Stimulated activated naive CD8-positive, alpha-beta T cell treated with anti-CD3 and anti-CD28 coated beads, Interleukin-15, Interleukin-2, amounts not matched to agents 100 U/mL and 50 U/mL, for 24 hours (primary cell): ENCODE measurements at regions not wholly inside any gene's neighbourhood (a gene's known extent, or its start where the extent isn't known, plus 50 kb on each side); places are given as distances from the start of the nearest gene placed in this dataset.
"Not testable (repeated sequence)": the region's sequence is repeated elsewhere in the genome, so short reads cannot be mapped to it uniquely, and the experiment has no call there.

Experiments used
- ATAC-seq: fragments of 150-1000 bp; cut with Tn5 transposase; one replicate; pipeline ENCODE4 v1.10.0; 2021
- DNase-seq: peaks from one replicate; pipeline ENCODE4 v3.0.0; 2021

DNA sequence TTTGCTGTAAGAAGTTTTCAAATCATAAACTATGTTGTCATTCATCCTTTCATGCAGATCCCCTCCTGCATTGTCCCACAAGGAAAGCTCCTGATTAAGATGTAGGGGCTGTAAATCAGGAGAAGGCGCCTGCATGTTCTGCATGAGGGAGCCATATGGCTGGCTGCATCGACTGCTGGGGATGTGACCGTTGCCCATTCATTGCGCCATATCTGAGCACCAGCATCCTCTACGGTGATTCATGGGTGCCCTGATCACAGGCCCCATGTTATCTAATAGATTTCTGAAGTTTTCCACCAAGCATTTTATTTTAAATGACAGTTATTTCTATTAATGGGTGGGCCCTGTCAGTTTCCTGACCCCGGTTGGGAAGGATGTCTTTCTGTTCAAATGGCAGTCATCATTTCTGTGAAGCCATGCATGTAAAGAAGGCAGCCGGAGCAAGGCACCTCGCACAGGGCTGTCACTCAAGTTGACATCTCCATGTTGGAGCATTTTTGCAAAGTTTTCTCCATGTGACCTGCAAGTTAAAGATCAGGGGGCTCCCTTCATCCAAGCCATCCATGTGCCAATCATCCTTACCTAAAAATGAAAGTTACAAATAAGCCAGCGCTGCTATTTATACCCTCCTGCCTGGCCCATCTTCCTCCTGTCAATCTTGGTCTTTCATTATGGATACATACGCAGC, 128.8 kb downstream of the TEX36 start:
- ATAC-seq (no peak), DNase-seq (no peak)

DNA sequence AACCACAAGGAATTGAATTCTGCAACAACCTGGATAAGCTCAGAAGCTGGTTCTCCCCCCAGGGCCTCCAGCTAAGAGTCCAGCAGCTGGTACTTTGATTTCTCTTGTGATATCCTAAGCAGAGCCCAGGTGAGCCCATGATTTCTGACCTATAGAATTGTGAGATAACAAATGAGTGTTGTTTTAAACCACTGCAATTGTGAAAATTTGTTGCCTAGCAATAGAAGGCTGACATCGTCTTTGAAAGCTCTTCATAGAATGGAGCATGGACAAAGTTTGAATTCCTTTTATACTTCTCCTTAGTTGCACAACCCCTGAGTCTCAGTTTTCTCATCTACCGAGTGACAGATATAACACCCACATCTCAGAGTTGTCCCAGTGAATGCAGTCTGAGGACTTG, 129.9 kb downstream of the TEX36 start:
- DNase-seq: no peak
- no peak for ATAC-seq

DNA sequence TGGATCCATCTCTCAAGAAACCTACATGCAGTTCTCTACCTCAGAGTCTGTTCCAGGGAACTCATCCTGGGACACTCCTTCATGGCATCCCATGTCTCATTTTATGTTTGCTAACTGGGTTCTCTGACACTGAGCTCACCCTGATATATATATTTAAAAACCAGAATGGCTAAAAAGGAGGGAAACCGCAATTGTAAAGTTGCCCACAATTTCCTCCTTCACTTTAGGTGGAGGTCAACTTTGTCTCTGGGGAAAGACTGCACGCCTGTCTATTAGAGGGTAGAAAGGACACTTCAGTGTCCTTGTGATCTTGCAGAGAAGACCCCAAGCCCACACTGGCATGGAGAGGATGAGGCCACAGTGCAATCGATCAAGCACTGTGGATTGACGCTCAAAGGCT, 131.7 kb downstream of the TEX36 start:
- DNase-seq (no peak), ATAC-seq (no peak)

DNA sequence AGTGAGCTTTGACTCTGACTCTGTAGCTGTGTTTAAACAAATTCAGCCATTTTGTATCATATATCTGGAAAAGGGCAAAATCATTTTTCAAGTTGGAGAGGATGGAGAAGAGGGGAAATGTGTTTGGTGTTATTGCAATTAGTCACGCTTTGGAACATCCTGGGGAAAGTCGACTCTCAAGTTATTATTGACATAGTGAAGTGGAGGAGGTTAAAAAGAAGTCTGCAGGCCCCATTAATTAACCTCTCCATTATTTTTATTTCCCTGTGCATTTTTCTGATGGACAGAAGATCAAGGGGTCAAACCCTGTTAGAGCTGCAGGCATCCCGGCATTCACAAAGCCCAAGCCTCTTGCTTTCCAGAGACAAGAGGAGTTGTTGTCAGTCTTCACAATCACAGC, 132.6 kb downstream of the TEX36 start:
- no peak for ATAC-seq

DNA sequence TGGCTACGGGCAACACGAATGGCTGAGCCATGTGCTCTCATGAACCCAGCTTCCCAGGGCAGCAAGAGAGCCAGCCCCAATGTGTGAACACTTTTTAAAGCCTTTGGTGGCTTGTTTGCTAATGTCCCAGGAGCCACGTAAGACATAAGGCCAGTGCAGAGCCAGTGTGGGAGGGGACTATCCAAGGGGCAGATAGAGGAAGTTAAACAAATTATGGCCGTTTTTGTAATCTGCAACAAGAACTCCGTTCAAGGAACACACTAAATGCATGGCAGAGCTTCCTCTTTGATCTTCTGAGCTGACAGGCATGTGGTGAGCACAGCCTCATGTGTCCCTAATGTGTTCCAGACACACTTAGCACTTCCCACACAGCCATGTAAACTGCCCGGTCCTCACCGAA, 133.3 kb downstream of the TEX36 start:
- DNase-seq (no peak), ATAC-seq (no peak)

More for the DNA sequence above, 132.6 kb downstream of the TEX36 start:
- DNase-seq: no peak

DNA sequence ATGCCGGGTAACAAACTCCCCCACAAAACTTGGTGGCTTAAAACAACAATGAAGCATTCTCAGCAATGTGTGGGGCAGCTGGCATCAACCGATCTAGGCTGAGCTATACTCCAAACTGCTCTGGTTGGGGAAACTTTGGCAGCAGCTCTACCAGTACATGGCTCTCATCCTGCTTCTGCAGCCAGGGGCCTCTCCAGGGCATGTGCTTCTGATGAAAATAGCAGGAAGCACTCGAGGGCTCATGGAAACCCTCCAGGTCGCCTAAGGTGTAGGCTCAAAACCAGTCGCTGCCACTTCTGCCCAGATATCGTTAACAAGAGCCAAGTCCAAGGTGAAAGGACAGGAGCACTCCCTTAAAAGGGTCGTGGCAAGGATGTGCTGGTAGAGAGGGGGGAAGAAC, 134.1 kb downstream of the TEX36 start:
- ATAC-seq: no peak
- DNase-seq: no peak

DNA sequence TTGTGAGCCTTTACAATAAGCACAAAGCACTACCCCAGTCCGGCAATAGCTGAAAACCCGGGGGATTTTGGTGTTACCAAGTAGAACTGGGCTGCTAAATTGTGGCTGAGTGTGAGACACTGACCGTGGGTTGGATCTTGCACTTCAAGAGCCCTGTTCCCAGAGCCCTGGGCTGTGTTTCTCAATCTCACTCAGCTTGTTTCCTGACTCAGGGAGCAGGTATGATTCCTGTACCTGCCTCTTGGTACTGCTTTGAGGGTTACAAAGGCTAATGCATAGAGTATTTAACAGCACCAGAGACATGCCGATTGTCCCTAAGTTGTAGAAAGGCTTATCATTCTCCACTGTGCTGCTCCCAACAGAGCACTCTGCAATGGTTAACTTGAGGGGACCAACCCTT, 134.6 kb downstream of the TEX36 start:
- ATAC-seq (no peak), DNase-seq (no peak)

DNA sequence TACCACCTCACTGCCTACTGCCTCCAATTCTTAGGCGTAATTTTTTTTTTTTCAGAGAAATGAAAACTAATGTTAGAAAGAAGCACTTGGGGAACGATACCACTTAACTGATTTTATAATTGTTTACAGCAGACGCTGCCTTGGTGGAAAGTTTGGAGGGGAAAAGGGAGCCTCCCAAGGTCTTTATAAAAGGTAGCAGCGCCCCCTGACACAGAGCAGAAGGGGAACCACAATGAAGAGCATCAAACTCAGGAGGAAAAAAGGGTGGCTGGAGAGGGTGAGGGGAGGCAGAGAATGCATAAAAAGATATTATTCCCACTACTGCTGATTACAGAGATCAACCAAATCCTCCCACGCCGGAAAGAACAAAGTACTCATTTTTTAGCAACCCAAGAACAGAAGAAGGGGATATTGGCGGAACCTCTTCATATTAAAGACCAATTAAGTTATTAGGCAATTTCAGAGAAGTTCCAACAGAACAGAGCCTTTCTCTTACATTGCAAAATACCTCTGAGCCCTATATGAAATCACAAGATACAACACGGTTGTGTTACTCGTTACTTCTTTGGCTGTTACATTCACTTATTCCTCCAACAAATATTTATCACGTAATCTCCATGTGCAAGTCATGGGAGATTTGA, 135.8 kb downstream of the TEX36 start:
- no peak for ATAC-seq
- no peak for DNase-seq

DNA sequence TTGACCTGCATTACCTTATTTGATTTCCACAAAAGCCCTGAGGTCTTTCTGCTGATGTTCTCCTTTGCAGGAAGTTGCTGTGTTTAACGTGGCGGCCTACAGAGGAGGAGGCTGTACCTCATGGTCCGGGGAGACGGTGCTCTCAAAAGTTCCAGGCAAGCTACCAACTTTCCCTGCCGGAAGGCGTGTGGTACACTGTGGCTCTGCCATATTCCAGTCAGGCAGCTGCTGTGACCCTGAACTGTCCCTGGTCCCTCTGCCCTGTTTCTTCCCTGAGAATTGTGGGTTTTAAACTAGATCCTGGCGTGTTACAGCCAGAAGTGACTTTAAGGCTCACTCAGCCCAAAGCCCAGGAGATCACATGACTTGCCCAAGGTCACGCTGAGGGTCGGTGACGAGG, 139.2 kb downstream of the TEX36 start:
- ATAC-seq (no peak), DNase-seq (no peak)

DNA sequence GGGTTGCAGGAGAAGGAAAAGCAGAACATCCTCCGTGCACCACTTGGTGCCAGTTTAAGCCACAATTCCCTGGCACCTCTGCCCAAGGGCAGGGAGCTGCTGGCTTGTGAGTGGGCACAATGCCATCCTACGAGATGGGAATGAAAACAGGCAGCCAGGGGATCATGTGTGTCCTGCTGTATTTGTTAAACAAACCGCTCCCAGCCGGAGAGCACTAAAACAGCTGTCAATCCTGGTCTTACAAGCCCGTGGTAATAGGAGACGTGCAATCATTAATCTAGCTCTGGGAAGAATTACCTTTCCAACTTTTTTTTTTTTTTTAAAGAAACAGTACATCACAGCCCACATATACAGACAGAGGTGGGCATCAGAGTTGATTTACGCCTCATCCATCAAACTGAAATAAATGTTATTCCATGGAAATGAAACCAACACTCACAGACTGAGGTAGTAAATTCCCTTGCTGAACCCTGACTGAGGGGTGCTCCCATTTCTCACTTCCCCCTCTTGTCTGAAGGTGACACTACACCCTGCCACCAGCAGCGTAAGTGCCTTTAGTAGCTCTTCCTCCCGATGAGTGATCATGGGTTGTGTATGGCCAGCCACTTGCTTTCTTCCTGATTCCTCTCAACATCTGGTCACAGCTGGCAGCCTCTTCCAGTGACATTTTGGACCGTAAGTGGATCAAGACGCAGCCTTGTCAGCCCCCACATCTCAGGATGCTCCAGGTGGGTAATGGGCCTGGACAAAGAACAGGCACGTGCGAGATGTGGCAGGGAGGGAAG, 143.8 kb downstream of the TEX36 start:
- DNase-seq: no peak
- ATAC-seq: no peak

DNA sequence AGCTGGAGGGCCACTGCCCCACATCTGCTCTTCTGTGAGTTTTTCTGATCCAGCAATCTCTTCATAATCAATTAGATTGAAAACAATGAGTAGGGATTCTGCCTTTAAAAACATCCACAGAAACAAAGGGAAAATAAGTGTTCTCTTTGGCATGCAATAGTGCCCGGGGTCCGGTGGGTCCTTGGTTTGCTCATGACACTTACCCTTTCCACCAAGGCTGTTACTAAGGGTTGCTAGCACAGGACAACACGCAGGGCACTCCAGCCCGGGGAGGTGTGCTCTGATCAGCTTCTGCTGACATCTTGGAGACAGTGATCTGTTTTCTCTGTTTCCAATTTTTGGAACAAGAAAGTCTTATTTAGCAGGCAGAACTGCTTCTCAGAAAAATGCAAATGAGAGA, 146.7 kb downstream of the TEX36 start:
- ATAC-seq: no peak
- DNase-seq: no peak

DNA sequence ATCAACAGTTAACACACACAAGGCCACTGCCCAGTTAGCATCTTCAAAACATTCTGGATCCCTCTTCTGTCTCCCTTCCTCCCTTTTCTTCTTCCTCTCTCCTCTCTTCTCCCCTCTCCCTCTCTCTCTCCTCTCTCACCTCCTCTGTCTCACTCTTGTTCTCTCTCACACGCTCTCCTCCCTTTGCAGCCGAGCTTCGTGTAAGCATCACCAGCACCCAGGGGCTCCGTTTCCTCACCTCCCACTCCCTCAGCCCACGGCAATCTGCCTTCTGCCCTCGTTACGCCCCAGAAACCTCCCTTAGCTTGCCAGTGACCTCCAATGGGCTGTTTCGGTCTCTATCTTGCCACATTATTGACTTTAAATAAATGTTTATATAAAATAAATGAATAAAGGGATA, 147.4 kb downstream of the TEX36 start:
- ATAC-seq (no peak), DNase-seq (no peak)

DNA sequence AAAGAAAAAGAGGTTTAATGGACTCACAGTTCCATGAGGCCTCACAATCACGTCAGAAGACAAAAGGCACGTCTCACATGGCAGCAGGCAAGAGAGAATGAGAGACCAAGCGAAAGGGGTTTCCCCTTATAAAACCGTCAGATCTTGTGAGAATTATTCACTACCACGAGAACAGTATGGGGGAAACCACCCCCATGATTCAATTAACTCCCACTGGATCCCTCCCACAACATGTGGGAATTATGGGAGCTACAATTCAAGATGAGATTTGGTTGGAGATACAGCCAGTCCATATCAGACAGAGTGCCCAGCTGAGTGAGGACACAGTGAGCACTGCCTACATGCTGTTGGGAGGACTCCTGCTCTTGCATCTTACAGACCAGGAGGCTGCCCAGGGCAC, 148.4 kb downstream of the TEX36 start:
- ATAC-seq (no peak), DNase-seq (no peak)

DNA sequence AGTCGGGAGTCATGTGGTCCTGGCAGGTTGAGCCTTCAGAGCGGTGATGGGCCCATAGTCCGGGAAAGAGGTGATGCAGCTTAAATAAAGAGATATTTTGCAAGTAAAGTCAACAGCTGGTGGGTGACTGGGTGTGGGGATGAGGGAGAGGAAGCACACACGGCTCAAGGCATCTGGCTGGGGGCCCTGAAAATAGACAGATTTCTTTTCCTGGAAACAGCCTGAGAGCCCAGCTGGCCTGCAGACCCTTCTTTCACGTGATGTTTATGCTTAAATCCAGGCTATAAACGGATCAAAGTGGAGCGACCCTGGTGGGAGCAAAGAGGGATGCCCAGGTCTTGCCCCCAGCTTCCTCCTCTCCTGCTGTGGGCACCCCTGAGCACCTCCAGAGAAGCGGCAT, 149.1 kb downstream of the TEX36 start:
- ATAC-seq (no peak), DNase-seq (no peak)

DNA sequence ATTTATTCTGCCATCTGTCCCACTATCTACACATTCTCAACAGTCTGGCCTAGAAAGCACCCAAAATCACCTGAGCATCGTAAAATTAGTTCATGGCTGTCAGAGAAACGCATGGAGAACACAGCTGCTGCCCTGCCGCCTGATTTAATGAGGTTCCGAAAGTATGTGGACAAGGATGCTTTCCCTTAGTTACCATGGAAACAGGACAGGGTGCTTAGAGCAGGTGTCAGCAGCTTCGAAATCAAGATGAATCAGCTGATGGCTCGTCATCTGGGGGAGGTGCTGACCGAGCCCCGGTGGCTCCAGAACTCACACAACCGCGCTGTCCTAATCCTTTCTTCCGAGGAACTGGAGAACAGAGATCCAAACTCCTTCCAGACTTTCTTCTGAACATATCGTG, 151.5 kb downstream of the TEX36 start:
- ATAC-seq: no peak
- DNase-seq: no peak

DNA sequence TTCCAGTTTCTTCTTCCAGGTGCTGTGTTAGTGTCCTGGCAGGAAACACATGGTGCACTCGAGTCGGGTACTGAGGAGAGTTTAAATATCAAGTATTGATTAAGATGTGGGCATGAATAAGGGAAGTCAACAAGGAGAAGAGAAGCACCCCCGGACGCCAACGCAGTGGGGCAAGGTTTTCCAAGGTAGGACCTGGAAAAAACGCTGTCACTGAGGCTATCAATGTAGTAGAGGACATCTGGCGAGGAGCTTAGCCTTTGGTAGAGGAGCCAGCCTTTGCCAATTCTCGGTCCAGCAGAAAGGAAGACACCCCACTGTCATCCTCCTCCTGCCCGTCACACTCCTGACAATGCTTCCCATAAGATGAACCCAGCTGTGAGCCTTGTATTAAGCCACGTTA, 159.6 kb downstream of the TEX36 start:
- ATAC-seq (no peak), DNase-seq (no peak)

DNA sequence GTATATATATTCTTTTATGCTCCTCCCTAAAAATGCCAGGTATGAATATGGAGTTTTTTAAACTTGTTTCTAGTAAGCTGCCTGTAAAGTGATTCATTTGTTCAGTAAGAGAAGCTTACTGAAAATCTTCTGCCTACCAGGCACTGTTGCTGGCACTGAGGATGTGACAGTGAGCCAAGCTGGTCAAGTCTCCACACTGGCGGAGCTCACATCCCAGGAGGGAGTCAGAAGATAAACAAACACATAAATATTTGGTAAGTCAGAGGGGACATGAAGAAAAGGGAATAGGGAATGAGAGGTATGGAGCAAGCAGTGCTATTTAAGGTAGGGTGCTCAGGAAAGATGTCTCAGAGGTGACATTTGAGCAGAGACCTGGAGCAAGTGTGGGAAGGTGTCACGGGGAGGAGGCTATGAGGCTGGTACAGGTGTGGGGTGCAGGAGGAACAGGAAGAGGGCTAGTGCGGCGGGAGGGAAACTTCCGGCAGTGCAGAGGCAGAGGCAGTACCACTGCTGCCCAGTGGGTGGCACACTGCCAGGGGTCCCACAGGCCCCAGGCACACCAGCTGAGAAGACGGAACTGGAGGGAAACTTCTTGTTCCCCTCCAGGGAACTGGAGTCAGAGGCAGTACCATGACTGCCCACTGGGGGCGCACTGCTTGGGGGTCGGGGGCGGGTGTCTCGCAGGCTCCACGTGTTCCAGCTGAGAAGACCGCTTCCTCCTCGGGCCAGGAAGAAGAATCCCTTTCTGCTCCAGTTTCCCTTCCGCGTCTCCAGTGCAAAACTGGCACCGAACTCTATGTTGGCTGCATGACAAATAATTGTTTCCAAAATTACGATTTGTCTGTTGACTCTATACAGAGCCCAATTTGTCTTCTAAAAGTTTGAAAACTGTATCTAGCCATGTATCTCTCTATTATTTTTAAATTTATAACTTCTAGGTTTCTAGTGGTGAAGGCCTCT, 161.0 kb downstream of the TEX36 start:
- DNase-seq (peak; percentile 43), ATAC-seq (peak; percentile 40)

DNA sequence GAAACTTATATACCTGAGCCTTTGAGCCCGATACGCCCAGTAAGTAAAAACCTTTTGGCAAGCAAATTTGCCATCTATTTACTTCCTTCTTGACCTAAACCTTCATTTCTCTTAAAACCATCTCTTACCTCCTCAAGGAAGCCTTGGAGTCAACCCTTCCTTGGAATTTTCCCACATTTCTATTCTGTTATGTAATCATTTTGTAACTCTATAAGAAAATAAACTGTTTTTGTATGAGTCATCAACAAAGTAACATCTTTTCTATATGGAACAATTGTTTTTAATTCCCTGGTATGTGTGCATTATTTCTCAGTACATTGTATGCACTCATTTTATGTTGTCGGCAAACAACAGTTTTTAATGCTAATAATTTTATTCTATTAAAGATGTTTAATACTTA, 162.0 kb downstream of the TEX36 start:
- no peak for ATAC-seq
- DNase-seq: no peak

DNA sequence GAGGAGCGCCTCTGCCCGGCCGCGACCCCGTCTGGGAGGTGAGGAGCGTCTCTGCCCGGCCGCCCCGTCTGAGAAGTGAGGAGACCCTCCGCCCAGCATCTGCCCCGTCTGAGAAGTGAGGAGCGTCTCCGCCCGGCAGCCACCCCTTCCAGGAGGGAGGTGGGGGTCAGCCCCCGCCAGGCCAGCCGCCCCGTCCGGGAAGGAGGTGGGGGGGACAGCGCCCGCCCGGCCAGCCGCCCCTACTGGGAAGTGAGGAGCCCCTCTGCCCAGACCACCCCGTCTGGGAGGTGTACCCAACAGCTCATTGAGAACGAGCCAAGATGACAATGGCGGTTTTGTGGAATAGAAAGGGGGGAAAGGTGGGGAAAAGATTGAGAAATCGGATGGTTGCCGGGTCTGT, 164.6 kb downstream of the TEX36 start:
- DNase-seq, ATAC-seq: not testable (repeated sequence)

DNA sequence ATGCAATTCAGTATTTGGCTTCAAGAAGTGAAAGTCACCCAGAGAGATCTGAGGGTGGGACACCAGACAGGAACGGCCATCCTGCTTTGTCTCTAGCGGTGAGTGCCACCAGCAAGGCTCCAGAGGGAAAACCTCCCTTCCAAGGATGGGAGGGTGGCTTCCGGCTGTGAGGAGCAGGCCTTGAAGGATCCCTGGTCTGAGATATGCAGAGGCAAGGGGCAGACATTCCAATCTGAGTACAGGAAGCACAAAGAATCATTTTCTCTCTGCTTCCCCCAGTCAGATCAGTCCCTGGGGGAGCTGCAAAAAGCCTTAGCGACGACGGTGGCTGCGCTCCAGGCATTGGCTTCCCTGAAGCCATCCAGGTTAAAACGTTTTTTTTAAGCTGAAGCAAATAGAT, 167.4 kb downstream of the TEX36 start:
- ATAC-seq: no peak

DNA sequence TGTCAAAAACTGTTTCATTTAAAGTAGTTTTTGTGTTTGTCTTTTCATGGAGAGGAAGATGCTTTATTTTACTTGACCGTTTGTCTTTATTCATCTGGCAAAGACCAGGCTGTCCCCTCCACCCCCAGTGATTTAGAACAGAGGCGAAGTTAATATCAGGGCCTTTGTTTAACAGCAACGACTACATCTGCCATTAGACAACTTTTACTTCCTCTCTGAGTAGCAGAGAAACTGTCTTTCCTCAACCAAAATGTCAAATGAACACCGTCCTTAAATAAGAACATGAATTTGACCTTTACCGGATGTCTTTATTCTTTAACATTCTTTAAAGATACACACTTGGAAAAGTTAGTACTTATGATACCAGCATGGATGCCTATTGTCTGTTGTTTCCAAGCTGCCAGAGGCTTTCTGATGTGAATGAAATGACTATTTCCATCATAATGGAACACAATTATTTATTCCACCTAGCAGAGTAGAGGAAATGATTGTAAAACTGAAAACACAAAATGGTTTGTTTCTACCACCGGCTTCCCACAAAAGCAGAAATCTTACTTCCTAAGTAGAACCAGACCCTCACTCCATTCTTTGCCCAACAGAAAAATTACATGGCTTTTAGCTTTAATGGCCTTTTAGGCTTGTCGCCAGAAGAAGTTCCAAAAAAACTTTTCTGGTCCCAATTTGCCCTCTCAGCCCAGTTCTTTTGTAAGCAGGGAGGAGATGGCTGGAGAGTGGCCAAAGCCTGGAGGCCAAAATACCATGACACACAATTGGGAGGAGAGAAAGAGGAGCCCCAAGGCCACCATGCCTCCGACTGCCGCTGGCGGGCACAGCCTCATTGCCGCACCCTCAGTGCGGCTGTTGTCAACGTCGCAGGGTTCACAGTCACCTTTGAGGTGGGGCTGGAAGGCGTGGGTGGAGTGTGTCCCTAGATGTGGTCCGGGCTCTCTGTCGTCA, 168.5 kb downstream of the TEX36 start:
- ATAC-seq: no peak

More for the DNA sequence above, 167.4 kb downstream of the TEX36 start:
- no peak for DNase-seq

More for the DNA sequence above, 168.5 kb downstream of the TEX36 start:
- DNase-seq: no peak
